RWPE2 (cell line): ENCODE measurements at regions not wholly inside any gene's neighbourhood (a gene's known extent, or its start where the extent isn't known, plus 50 kb on each side); places are given as distances from the start of the nearest gene placed in this dataset.

Experiments used
- ATAC-seq: fragments of 200-7000 bp; cut with Tn5 transposase; 3 replicates; pipeline ENCODE4 v1.9.1; 2021; ENCODE audit warnings: low read depth
- DNase-seq: peaks from one replicate; pipeline ENCODE4 v3.0.0-alpha.2; 2020; ENCODE audit warnings: low spot score
- H3K27ac ChIP-seq: fragments of 450-650 bp; 2 replicates; pipeline ENCODE4 v1.5.1; 2017; ENCODE audit warnings: mild to moderate bottlenecking; ENCODE audit not compliant: poor library complexity, severe bottlenecking
- H3K27me3 ChIP-seq: fragments of 250-450 bp; sonication (Bioruptor Pico); 2 replicates; pipeline ENCODE4 v1.5.1; 2021; ENCODE audit warnings: mild to moderate bottlenecking, moderate library complexity; ENCODE audit not compliant: insufficient read depth, poor library complexity, severe bottlenecking
- H3K36me3 ChIP-seq: fragments of 250-450 bp; sonication (Bioruptor Pico); 2 replicates; pipeline ENCODE4 v1.5.1; 2020; ENCODE audit warnings: low read depth, mild to moderate bottlenecking, moderate library complexity
- H3K4me1 ChIP-seq: fragments of 250-450 bp; sonication (Bioruptor Pico); 2 replicates; pipeline ENCODE4 v1.5.1; 2021; ENCODE audit warnings: mild to moderate bottlenecking, moderate library complexity; ENCODE audit not compliant: insufficient read depth, poor library complexity, severe bottlenecking
- H3K4me3 ChIP-seq: fragments of 250-450 bp; sonication (Bioruptor Pico); 2 replicates; pipeline ENCODE4 v1.5.1; 2021; ENCODE audit warnings: mild to moderate bottlenecking, moderate library complexity; ENCODE audit not compliant: severe bottlenecking
- H3K9me3 ChIP-seq: fragments of 250-450 bp; sonication (Bioruptor Pico); 2 replicates; pipeline ENCODE4 v1.5.1; 2021; ENCODE audit warnings: mild to moderate bottlenecking, moderate library complexity; ENCODE audit not compliant: severe bottlenecking
- CTCF ChIP-seq: fragments of 450-650 bp; IDR thresholded peaks from one replicate; pipeline ENCODE4 v1.5.1; 2017; ENCODE audit warnings: mild to moderate bottlenecking, moderate library complexity; ENCODE audit not compliant: poor library complexity, severe bottlenecking

- peaks cover 22% of the 10 kb centered on the region for H3K4me1 ChIP-seq
- peak; percentile 93 for ATAC-seq
- no peak overlapping the region for H3K4me3 ChIP-seq
These were observed 185.6 kb upstream of the NRIP1 start for GRCh38 chr21:15250384-15250783.

GRCh38 chr21:15252431-15252830, 187.6 kb upstream of the NRIP1 start:
- Histone ChIP-seq H3K4me3 (no peak overlapping the region), H3K27ac (no peak overlapping the region)

More at GRCh38 chr21:15250384-15250783, 185.6 kb upstream of the NRIP1 start:
- TF ChIP-seq CTCF, result no peak
- no peaks in the 10 kb centered on the region for H3K36me3 ChIP-seq
- no peaks in the 10 kb centered on the region for H3K9me3 ChIP-seq
- DNase-seq, result no peak
- peak overlapping the region; percentile 82 for H3K27ac ChIP-seq
- H3K27me3 ChIP-seq, result no peaks in the 10 kb centered on the region

GRCh38 chr21:15254111-15254510, 189.3 kb upstream of the NRIP1 start:
- ATAC-seq, result no peak
- no peak overlapping the region for H3K4me3 ChIP-seq
- no peaks in the 10 kb centered on the region for H3K9me3 ChIP-seq
- peaks cover 20% of the 10 kb centered on the region for H3K4me1 ChIP-seq
- no peak for DNase-seq
- TF ChIP-seq CTCF, result no peak
- H3K36me3 ChIP-seq, result no peaks in the 10 kb centered on the region
- no peak overlapping the region for H3K27ac ChIP-seq
- no peaks in the 10 kb centered on the region for H3K27me3 ChIP-seq

More at GRCh38 chr21:15252431-15252830, 187.6 kb upstream of the NRIP1 start:
- Histone ChIP-seq H3K9me3 (no peaks in the 10 kb centered on the region), H3K27me3 (no peaks in the 10 kb centered on the region), H3K36me3 (no peaks in the 10 kb centered on the region), H3K4me1 (peaks cover 26% of the 10 kb centered on the region)
- no peak for TF ChIP-seq CTCF
- DNase-seq, result no peak
- ATAC-seq, result no peak

GRCh38 chr21:15255261-15255660, 190.5 kb upstream of the NRIP1 start:
- no peak for DNase-seq
- Histone ChIP-seq H3K27ac (no peak overlapping the region), H3K4me1 (peaks cover 13% of the 10 kb centered on the region), H3K27me3 (no peaks in the 10 kb centered on the region), H3K36me3 (no peaks in the 10 kb centered on the region), H3K9me3 (no peaks in the 10 kb centered on the region), H3K4me3 (no peak overlapping the region)
- TF ChIP-seq CTCF, result no peak
- no peak for ATAC-seq

- no peaks in the 10 kb centered on the region for H3K27me3 ChIP-seq
- peaks cover 8% of the 10 kb centered on the region for H3K4me1 ChIP-seq
- H3K27ac ChIP-seq, result no peak overlapping the region
- H3K36me3 ChIP-seq, result no peaks in the 10 kb centered on the region
- no peak for DNase-seq
- ATAC-seq, result no peak
- H3K4me3 ChIP-seq, result no peak overlapping the region
- H3K9me3 ChIP-seq, result no peaks in the 10 kb centered on the region
- TF ChIP-seq CTCF, result no peak
These were observed 191.0 kb upstream of the NRIP1 start for GRCh38 chr21:15255763-15256162.
